Endothelial cell of umbilical vein (primary cell): ENCODE measurements at regions not wholly inside any gene's neighbourhood (a gene's known extent, or its start where the extent isn't known, plus 50 kb on each side); places are given as distances from the start of the nearest gene placed in this dataset.

ENCODE experiments used
- BruUV-seq: library from RNA; stranded (reverse); fragments of 400-500 nt; replicated peaks from 2 replicates; lab custom pipeline; 2021; lab: Mats Ljungman, UMichigan
- CTCF ChIA-PET: fragments of 300-600, 350-600 bp; sonication (Branson Sonifier 250); formaldehyde crosslinking; loops from one replicate; lab custom pipeline; 2021; ENCODE audit warnings: antibody characterized with exemption, inconsistent platforms; lab: Charles Lee
- POLR2A ChIA-PET: fragments of 300-600, 350-600 bp; sonication (Branson Sonifier 250); formaldehyde crosslinking; loops from one replicate; lab custom pipeline; 2021; ENCODE audit warnings: antibody characterized with exemption, inconsistent platforms; lab: Charles Lee
- DNase-seq: peaks from one replicate; pipeline ENCODE4 v3.0.0-alpha.2; 2011; ENCODE audit warnings: low read depth, low spot score
- FAIRE-seq: peaks from 2 replicates; lab custom pipeline; 2011; peaks lifted over from hg19 to GRCh38; lab: Jason Lieb, UNC
- H2AFZ ChIP-seq: 2 replicates; pipeline ENCODE4 v1.6.0; 2012; ENCODE audit warnings: low read depth, low read length, control low read depth, inconsistent platforms
- H3K27ac ChIP-seq: 2 replicates; pipeline ENCODE4 v1.5.1; 2011; ENCODE audit warnings: low read depth, mild to moderate bottlenecking, control low read depth, low read length, moderate library complexity; ENCODE audit not compliant: insufficient read depth
- H3K27me3 ChIP-seq, 2 experiments: 2 replicates each; pipeline versions ENCODE4 v1.6.0 to v1.6.1; 2011; ENCODE audit warnings: low read length in 2 of 2, mixed read lengths in 1 of 2; ENCODE audit not compliant: control insufficient read depth in 2 of 2, insufficient read depth in 2 of 2
- H3K36me3 ChIP-seq, 2 experiments: 2 replicates in 1 of 2; 3 replicates in 1 of 2; pipeline ENCODE4 v1.5.1; 2011; ENCODE audit warnings: low read length in 2 of 2, mild to moderate bottlenecking in 1 of 2, moderate library complexity in 1 of 2; ENCODE audit not compliant: control insufficient read depth in 2 of 2, insufficient read depth in 2 of 2; ENCODE audit errors: extremely low read depth in 1 of 2
- H3K4me1 ChIP-seq: 3 replicates; pipeline ENCODE4 v1.5.1; 2011; ENCODE audit warnings: mild to moderate bottlenecking, low read length; ENCODE audit not compliant: control insufficient read depth, insufficient read depth; ENCODE audit errors: extremely low read depth
- H3K4me2 ChIP-seq: 2 replicates; pipeline ENCODE4 v1.6.1; 2011; ENCODE audit warnings: low read length, control low read depth, mixed read lengths; ENCODE audit not compliant: insufficient read depth
- H3K4me3 ChIP-seq, 3 experiments: fragments of 200-600 bp in 1 of 3; sonication (generic), shearing (Covaris generic) in 1 of 3; replicated peaks in 1 of 3; 2 replicates each; pipeline ENCODE4 v1.5.1; 2011 to 2016; ENCODE audit warnings: control low read depth in 3 of 3, low read length in 3 of 3, mild to moderate bottlenecking in 2 of 3, inconsistent platforms in 1 of 3, low read depth in 1 of 3, moderate library complexity in 1 of 3; ENCODE audit not compliant: insufficient read depth in 1 of 3
- H3K79me2 ChIP-seq: 2 replicates; pipeline ENCODE4 v1.6.0; 2012; ENCODE audit warnings: low read length, inconsistent platforms; ENCODE audit not compliant: control insufficient read depth, insufficient read depth
- H3K9ac ChIP-seq: replicated peaks from 2 replicates; pipeline ENCODE3; 2011; ENCODE audit warnings: low read length, control low read depth; ENCODE audit not compliant: insufficient read depth; ENCODE audit errors: extremely low read depth
- H3K9me1 ChIP-seq: replicated peaks from 3 replicates; pipeline ENCODE4 v1.6.0; 2011; ENCODE audit warnings: mild to moderate bottlenecking, low read length; ENCODE audit not compliant: control insufficient read depth, insufficient read depth; ENCODE audit errors: extremely low read depth
- H3K9me3 ChIP-seq: replicated peaks from 2 replicates; pipeline ENCODE4 v1.5.1; 2012; ENCODE audit warnings: low read length, inconsistent platforms; ENCODE audit not compliant: control insufficient read depth, insufficient read depth
- H4K20me1 ChIP-seq: replicated peaks from 2 replicates; pipeline ENCODE3; 2011; ENCODE audit warnings: mild to moderate bottlenecking, low read length; ENCODE audit not compliant: control insufficient read depth, insufficient read depth; ENCODE audit errors: extremely low read depth
- CTCF ChIP-seq, 2 donors: IDR thresholded peaks; 1 replicate in 1 of 2; 2 replicates in 1 of 2; pipeline ENCODE4 v1.5.1; 2011; ENCODE audit warnings: low read length in 2 of 2, mild to moderate bottlenecking in 2 of 2, moderate library complexity in 2 of 2, control low read depth in 1 of 2, inconsistent platforms in 1 of 2, low read depth in 1 of 2; ENCODE audit not compliant: insufficient read depth in 1 of 2; ENCODE audit errors: extremely low read depth in 1 of 2
- EZH2 ChIP-seq: IDR thresholded peaks from 2 replicates; pipeline ENCODE4 v1.6.1; 2012; ENCODE audit warnings: borderline replicate concordance, low read depth, mild to moderate bottlenecking, moderate library complexity, low read length, inconsistent platforms; ENCODE audit not compliant: severe bottlenecking
- FOS ChIP-seq: IDR thresholded peaks from 2 replicates; pipeline ENCODE4 v1.6.1; 2011; ENCODE audit warnings: mild to moderate bottlenecking, low read length, moderate library complexity, borderline replicate concordance; ENCODE audit not compliant: insufficient read depth
- GATA2 ChIP-seq: IDR thresholded peaks from 2 replicates; pipeline ENCODE4 v1.7.0; 2011; ENCODE audit warnings: low read depth, mild to moderate bottlenecking, moderate library complexity, mixed read lengths, low read length; ENCODE audit not compliant: insufficient read length, insufficient read depth
- JUN ChIP-seq: IDR thresholded peaks from 2 replicates; pipeline ENCODE4 v1.6.1; 2011; ENCODE audit warnings: borderline replicate concordance, low read depth; ENCODE audit not compliant: insufficient read length, insufficient read depth
- MAX ChIP-seq: IDR thresholded peaks from 2 replicates; pipeline ENCODE4 v1.6.1; 2011; ENCODE audit not compliant: insufficient read depth, insufficient read length
- MYC ChIP-seq: IDR thresholded peaks from one replicate; pipeline ENCODE4 v1.6.1; 2011; ENCODE audit warnings: mild to moderate bottlenecking, low read depth, low read length
- POLR2A ChIP-seq: IDR thresholded peaks from 2 replicates; pipeline ENCODE4 v1.6.1; 2012; ENCODE audit warnings: low read depth, mild to moderate bottlenecking, control low read depth, low read length
- POLR2AphosphoS5 ChIP-seq: IDR thresholded peaks from 2 replicates; pipeline ENCODE4 v1.6.1; 2012; ENCODE audit warnings: low read depth, mild to moderate bottlenecking, control low read depth, low read length, moderate library complexity; ENCODE audit not compliant: insufficient read depth
- dilution Hi-C: fragments of 300-500 bp; cut with MboI; formaldehyde crosslinking; loops from one replicate; pipeline ENCODE4 v1.15.0; 2019; ENCODE audit warnings: low sequenced_read_pairs; ENCODE audit not compliant: extremely low pct_ligation_motif_present
- intact Hi-C: fragments of 100-400 bp; cut with micrococcal nuclease; formaldehyde crosslinking; loops from one replicate; pipeline ENCODE4 v1.10.0; 2022

- no TSS peak for BruUV-seq
- no peak overlapping the region for H3K4me3 ChIP-seq
- no peaks in the 10 kb centered on the region for H3K36me3 ChIP-seq
- dilution Hi-C loops (no loop called here), intact Hi-C loops (no loop called here)
- no peak overlapping the region for H3K27ac ChIP-seq
- ChIA-PET POLR2A (no interaction called here), CTCF (no interaction called here)
- DNase-seq: no peak
- no peaks in the 10 kb centered on the region for H4K20me1 ChIP-seq
- no peaks in the 10 kb centered on the region for H3K9me3 ChIP-seq
- H3K9me1 ChIP-seq: no peaks in the 10 kb centered on the region
- H3K4me1 ChIP-seq: no peaks in the 10 kb centered on the region
- no peak overlapping the region for H2AFZ ChIP-seq
- H3K27me3 ChIP-seq: no peaks in the 10 kb centered on the region
- TF ChIP-seq JUN (no peak), FOS (no peak), CTCF (IDR thresholded peaks at IDR 0.05; ENCODE audit: extremely low read depth in 1 of 2, insufficient read depth in 1 of 2, low read depth in 1 of 2, low read length in 2 of 2) (no peak), MAX (no peak), POLR2A (no peak), POLR2AphosphoS5 (no peak), GATA2 (no peak), MYC (no peak), EZH2 (no peak)
- H3K79me2 ChIP-seq: no peaks in the 10 kb centered on the region
- FAIRE-seq: no peak
- no peak overlapping the region for H3K9ac ChIP-seq
- H3K4me2 ChIP-seq: no peak overlapping the region
Measured at GRCh38 chr11:104784684-104785460, 113.4 kb downstream of the CASP12 start.
